SK-MEL-5 (cell line): ENCODE measurements at regions not wholly inside any gene's neighbourhood (a gene's known extent, or its start where the extent isn't known, plus 50 kb on each side); places are given as distances from the start of the nearest gene placed in this dataset.
A peak's percentile ranks its signal among the peaks of the same experiment; 100 is the strongest.
"Not testable (repeated sequence)": the region's sequence is repeated elsewhere in the genome, so short reads cannot be mapped to it uniquely, and the experiment has no call there.

Experiments used
- DNase-seq: peaks from one replicate; pipeline ENCODE4 v3.0.0-alpha.2; 2016; ENCODE audit warnings: low read depth, low spot score
- in situ Hi-C: cut with HindIII; loops from 2 replicates; pipeline ENCODE4 v1.10.0; 2016; ENCODE audit warnings: low sequenced_read_pairs, high pct_unique_total_duplicates, low pct_unique_long_range_greater_than_20kb

- peak; percentile 60 for DNase-seq
- in situ Hi-C loops: no loop called here
Observed at GRCh38 chr11:7143908-7144307, 55.1 kb downstream of the RBMXL2 start.

GRCh38 chr11:7150104-7150503 lies 61.3 kb downstream of the RBMXL2 start:
- in situ Hi-C loops, DNase-seq: not testable (repeated sequence)

GRCh38 chr11:7154881-7155361 lies 66.1 kb downstream of the RBMXL2 start:
- DNase-seq: no peak
- in situ Hi-C loops: no loop called here

- in situ Hi-C loops: no loop called here
- no peak for DNase-seq
Observed at GRCh38 chr11:7160814-7161489, 72.2 kb downstream of the RBMXL2 start.

- in situ Hi-C loops: no loop called here
- no peak for DNase-seq
Observed at GRCh38 chr11:7165911-7166310, 77.1 kb downstream of the RBMXL2 start.

GRCh38 chr11:7167976-7168740 lies 79.4 kb downstream of the RBMXL2 start:
- in situ Hi-C loops: no loop called here
- no peak for DNase-seq

GRCh38 chr11:7168741-7168990 lies 79.9 kb downstream of the RBMXL2 start:
- DNase-seq: no peak
- in situ Hi-C loops: no loop called here

- DNase-seq: no peak
- in situ Hi-C loops: no loop called here
Observed at GRCh38 chr11:7170431-7170830, 81.3 kb upstream of the SYT9 start.

- DNase-seq: no peak
- in situ Hi-C loops: no loop called here
Observed at GRCh38 chr11:7175007-7175406, 76.7 kb upstream of the SYT9 start.

- in situ Hi-C loops: no loop called here
- DNase-seq: no peak
Observed at GRCh38 chr11:7186190-7186589, 65.5 kb upstream of the SYT9 start.

GRCh38 chr11:7186676-7187075 lies 65.0 kb upstream of the SYT9 start:
- in situ Hi-C loops: no loop called here
- no peak for DNase-seq

GRCh38 chr11:7192785-7193184 lies 58.9 kb upstream of the SYT9 start:
- DNase-seq, in situ Hi-C loops: not testable (repeated sequence)

- in situ Hi-C loops: no loop called here
- no peak for DNase-seq
Observed at GRCh38 chr11:7196396-7197146, 55.1 kb upstream of the SYT9 start.

GRCh38 chr11:7197469-7197868 lies 54.2 kb upstream of the SYT9 start:
- in situ Hi-C loops: no loop called here
- no peak for DNase-seq
